GM12864 (cell line): ENCODE measurements at regions not wholly inside any gene's neighbourhood (a gene's known extent, or its start where the extent isn't known, plus 50 kb on each side); places are given as distances from the start of the nearest gene placed in this dataset.

Experiments used
- DNase-seq: peaks from one replicate; pipeline ENCODE4 v3.0.0-alpha.2; 2011; ENCODE audit warnings: low read depth
- H3K4me3 ChIP-seq: 2 replicates; pipeline ENCODE4 v1.5.1; 2011; ENCODE audit warnings: mild to moderate bottlenecking, low read depth, low read length, control low read depth
- CTCF ChIP-seq: IDR thresholded peaks from 2 replicates; pipeline ENCODE4 v1.5.1; 2011; ENCODE audit warnings: low read depth, mild to moderate bottlenecking, moderate library complexity, low read length, control low read depth, inconsistent platforms; ENCODE audit errors: missing control alignments

GRCh38 chr1:188281921-188282320, 1453.2 kb downstream of the PLA2G4A start:
- no peak for DNase-seq
- TF ChIP-seq CTCF: no peak
- H3K4me3 ChIP-seq: no peak overlapping the region

GRCh38 chr1:188295157-188295556, 1466.4 kb downstream of the PLA2G4A start:
- H3K4me3 ChIP-seq: no peak overlapping the region
- DNase-seq: no peak
- no peak for TF ChIP-seq CTCF

DNA sequence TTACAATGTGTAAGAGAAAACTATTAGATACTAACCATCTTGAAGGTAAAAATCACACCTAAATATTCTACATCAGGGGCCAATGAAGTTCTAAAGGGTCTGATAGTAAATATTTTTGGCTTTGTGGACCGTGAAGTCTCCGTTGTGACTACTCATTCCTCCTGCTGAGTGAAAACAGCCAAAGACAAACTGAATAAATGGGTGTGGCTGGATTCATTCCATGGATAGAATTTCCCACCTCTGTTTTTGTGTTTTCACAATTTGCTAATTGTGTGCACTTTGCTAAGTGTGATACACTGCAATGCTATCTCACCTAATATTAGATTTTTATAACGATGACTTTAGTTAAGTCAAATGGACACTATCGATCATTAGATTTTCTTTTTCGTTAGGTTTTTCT, 1474.0 kb downstream of the PLA2G4A start:
- no peak for DNase-seq
- no peak overlapping the region for H3K4me3 ChIP-seq
- no peak for TF ChIP-seq CTCF

GRCh38 chr1:188314557-188315137, 1485.9 kb downstream of the PLA2G4A start:
- TF ChIP-seq CTCF: no peak
- H3K4me3 ChIP-seq: no peak overlapping the region
- DNase-seq: no peak

- DNase-seq: no peak
- no peak for TF ChIP-seq CTCF
- no peak overlapping the region for H3K4me3 ChIP-seq
These were observed 1489.1 kb downstream of the PLA2G4A start for GRCh38 chr1:188317894-188318293.

DNA sequence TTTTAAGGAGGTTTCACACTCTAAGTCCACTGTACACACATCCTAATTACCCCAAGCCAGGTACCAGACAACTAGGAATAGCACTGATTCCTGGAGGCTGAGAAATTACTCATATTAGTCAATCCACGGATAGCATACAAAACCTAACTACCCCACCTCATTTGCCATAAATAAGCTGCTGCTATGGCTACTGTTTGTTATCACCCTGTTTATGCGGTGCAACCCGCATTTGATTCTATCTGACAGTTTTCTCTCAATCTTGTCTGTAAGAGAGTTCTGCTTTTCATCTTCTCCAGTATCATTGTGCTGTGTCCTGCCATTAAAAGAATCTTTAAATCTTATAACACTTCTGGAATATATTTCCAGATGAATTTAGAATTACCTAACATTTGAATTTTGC, 1496.5 kb downstream of the PLA2G4A start:
- no peak overlapping the region for H3K4me3 ChIP-seq
- no peak for TF ChIP-seq CTCF
- DNase-seq: no peak

DNA sequence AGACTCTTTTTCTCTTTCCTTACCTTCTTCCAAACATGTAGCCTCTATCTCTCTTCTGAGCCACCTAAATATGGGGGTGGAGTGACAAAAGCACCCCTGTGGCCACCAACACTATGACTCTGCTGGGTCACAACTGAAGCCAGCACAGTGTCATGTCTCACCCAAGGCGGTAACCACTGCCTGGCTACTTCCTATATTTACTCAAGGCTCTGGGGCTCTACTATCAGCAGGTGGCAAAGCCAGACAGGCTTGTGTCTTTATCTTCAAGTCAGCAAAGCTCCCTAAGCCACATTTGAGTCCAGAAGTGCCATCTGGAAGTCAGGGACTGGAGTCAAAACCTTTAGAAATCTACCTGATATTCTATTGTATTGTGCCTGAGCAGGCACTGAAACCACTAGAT, 1515.2 kb downstream of the PLA2G4A start:
- DNase-seq: no peak
- TF ChIP-seq CTCF: no peak
- no peak overlapping the region for H3K4me3 ChIP-seq
